Endothelial cell of umbilical vein (primary cell): ENCODE measurements at regions not wholly inside any gene's neighbourhood (a gene's known extent, or its start where the extent isn't known, plus 50 kb on each side); places are given as distances from the start of the nearest gene placed in this dataset.

ENCODE experiments used
- BruUV-seq: library from RNA; stranded (reverse); fragments of 400-500 nt; replicated peaks from 2 replicates; lab custom pipeline; 2021; lab: Mats Ljungman, UMichigan
- CTCF ChIA-PET: fragments of 300-600, 350-600 bp; sonication (Branson Sonifier 250); formaldehyde crosslinking; loops from one replicate; lab custom pipeline; 2021; ENCODE audit warnings: antibody characterized with exemption, inconsistent platforms; lab: Charles Lee
- POLR2A ChIA-PET: fragments of 300-600, 350-600 bp; sonication (Branson Sonifier 250); formaldehyde crosslinking; loops from one replicate; lab custom pipeline; 2021; ENCODE audit warnings: antibody characterized with exemption, inconsistent platforms; lab: Charles Lee
- DNase-seq: peaks from one replicate; pipeline ENCODE4 v3.0.0-alpha.2; 2011; ENCODE audit warnings: low read depth, low spot score
- FAIRE-seq: peaks from 2 replicates; lab custom pipeline; 2011; peaks lifted over from hg19 to GRCh38; lab: Jason Lieb, UNC
- H2AFZ ChIP-seq: 2 replicates; pipeline ENCODE4 v1.6.0; 2012; ENCODE audit warnings: low read depth, low read length, control low read depth, inconsistent platforms
- H3K27ac ChIP-seq: 2 replicates; pipeline ENCODE4 v1.5.1; 2011; ENCODE audit warnings: low read depth, mild to moderate bottlenecking, control low read depth, low read length, moderate library complexity; ENCODE audit not compliant: insufficient read depth
- H3K27me3 ChIP-seq, 2 experiments: 2 replicates each; pipeline versions ENCODE4 v1.6.0 to v1.6.1; 2011; ENCODE audit warnings: low read length in 2 of 2, mixed read lengths in 1 of 2; ENCODE audit not compliant: control insufficient read depth in 2 of 2, insufficient read depth in 2 of 2
- H3K36me3 ChIP-seq, 2 experiments: 2 replicates in 1 of 2; 3 replicates in 1 of 2; pipeline ENCODE4 v1.5.1; 2011; ENCODE audit warnings: low read length in 2 of 2, mild to moderate bottlenecking in 1 of 2, moderate library complexity in 1 of 2; ENCODE audit not compliant: control insufficient read depth in 2 of 2, insufficient read depth in 2 of 2; ENCODE audit errors: extremely low read depth in 1 of 2
- H3K4me1 ChIP-seq: 3 replicates; pipeline ENCODE4 v1.5.1; 2011; ENCODE audit warnings: mild to moderate bottlenecking, low read length; ENCODE audit not compliant: control insufficient read depth, insufficient read depth; ENCODE audit errors: extremely low read depth
- H3K4me2 ChIP-seq: 2 replicates; pipeline ENCODE4 v1.6.1; 2011; ENCODE audit warnings: low read length, control low read depth, mixed read lengths; ENCODE audit not compliant: insufficient read depth
- H3K4me3 ChIP-seq, 3 experiments: fragments of 200-600 bp in 1 of 3; sonication (generic), shearing (Covaris generic) in 1 of 3; replicated peaks in 1 of 3; 2 replicates each; pipeline ENCODE4 v1.5.1; 2011 to 2016; ENCODE audit warnings: control low read depth in 3 of 3, low read length in 3 of 3, mild to moderate bottlenecking in 2 of 3, inconsistent platforms in 1 of 3, low read depth in 1 of 3, moderate library complexity in 1 of 3; ENCODE audit not compliant: insufficient read depth in 1 of 3
- H3K79me2 ChIP-seq: 2 replicates; pipeline ENCODE4 v1.6.0; 2012; ENCODE audit warnings: low read length, inconsistent platforms; ENCODE audit not compliant: control insufficient read depth, insufficient read depth
- H3K9ac ChIP-seq: replicated peaks from 2 replicates; pipeline ENCODE3; 2011; ENCODE audit warnings: low read length, control low read depth; ENCODE audit not compliant: insufficient read depth; ENCODE audit errors: extremely low read depth
- H3K9me1 ChIP-seq: replicated peaks from 3 replicates; pipeline ENCODE4 v1.6.0; 2011; ENCODE audit warnings: mild to moderate bottlenecking, low read length; ENCODE audit not compliant: control insufficient read depth, insufficient read depth; ENCODE audit errors: extremely low read depth
- H3K9me3 ChIP-seq: replicated peaks from 2 replicates; pipeline ENCODE4 v1.5.1; 2012; ENCODE audit warnings: low read length, inconsistent platforms; ENCODE audit not compliant: control insufficient read depth, insufficient read depth
- H4K20me1 ChIP-seq: replicated peaks from 2 replicates; pipeline ENCODE3; 2011; ENCODE audit warnings: mild to moderate bottlenecking, low read length; ENCODE audit not compliant: control insufficient read depth, insufficient read depth; ENCODE audit errors: extremely low read depth
- FOS ChIP-seq: IDR thresholded peaks from 2 replicates; pipeline ENCODE4 v1.6.1; 2011; ENCODE audit warnings: mild to moderate bottlenecking, low read length, moderate library complexity, borderline replicate concordance; ENCODE audit not compliant: insufficient read depth
- JUN ChIP-seq: IDR thresholded peaks from 2 replicates; pipeline ENCODE4 v1.6.1; 2011; ENCODE audit warnings: borderline replicate concordance, low read depth; ENCODE audit not compliant: insufficient read length, insufficient read depth
- MYC ChIP-seq: IDR thresholded peaks from one replicate; pipeline ENCODE4 v1.6.1; 2011; ENCODE audit warnings: mild to moderate bottlenecking, low read depth, low read length
- POLR2AphosphoS5 ChIP-seq: IDR thresholded peaks from 2 replicates; pipeline ENCODE4 v1.6.1; 2012; ENCODE audit warnings: low read depth, mild to moderate bottlenecking, control low read depth, low read length, moderate library complexity; ENCODE audit not compliant: insufficient read depth
- dilution Hi-C: fragments of 300-500 bp; cut with MboI; formaldehyde crosslinking; loops from one replicate; pipeline ENCODE4 v1.15.0; 2019; ENCODE audit warnings: low sequenced_read_pairs; ENCODE audit not compliant: extremely low pct_ligation_motif_present
- intact Hi-C: fragments of 100-400 bp; cut with micrococcal nuclease; formaldehyde crosslinking; loops from one replicate; pipeline ENCODE4 v1.10.0; 2022
- TF ChIP-seq, protein P1 (sequence below), 2 donors: IDR thresholded peaks; 1 replicate in 1 of 2; 2 replicates in 1 of 2; pipeline ENCODE4 v1.5.1; 2011; ENCODE audit warnings: low read length in 2 of 2, mild to moderate bottlenecking in 2 of 2, moderate library complexity in 2 of 2, control low read depth in 1 of 2, inconsistent platforms in 1 of 2, low read depth in 1 of 2; ENCODE audit not compliant: insufficient read depth in 1 of 2; ENCODE audit errors: extremely low read depth in 1 of 2
- TF ChIP-seq, protein P2 (sequence below): IDR thresholded peaks from 2 replicates; pipeline ENCODE4 v1.6.1; 2011; ENCODE audit not compliant: insufficient read depth, insufficient read length

DNA sequence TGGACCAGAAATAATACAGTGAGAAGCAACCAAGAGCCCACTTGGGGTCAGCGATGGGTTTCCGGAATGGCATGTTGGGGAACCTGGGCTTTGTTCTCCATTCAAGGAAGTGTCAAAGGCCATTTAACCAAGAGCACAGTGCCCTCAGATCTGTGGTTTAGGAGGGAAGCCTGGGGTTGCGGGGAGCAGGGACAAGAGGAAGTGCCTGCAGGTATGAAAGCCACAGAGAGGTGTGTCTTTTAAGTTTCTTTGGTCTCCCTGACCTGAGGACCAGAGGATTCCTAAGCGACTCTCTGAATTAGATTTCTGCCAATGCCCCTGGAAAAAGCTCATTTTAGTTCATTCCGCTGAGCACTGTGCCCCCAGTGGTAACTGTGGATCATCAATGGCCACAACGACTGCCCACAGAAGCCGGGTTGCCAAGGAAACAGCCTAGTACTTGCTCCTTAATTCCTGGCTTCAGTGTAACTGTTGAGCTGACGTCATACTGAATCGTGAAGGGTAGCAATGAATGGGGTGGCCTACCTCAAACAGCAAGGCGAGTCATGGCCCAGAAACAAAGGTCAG, 107.3 kb upstream of the SPIN1 start:
- no TSS peak for BruUV-seq
- Histone ChIP-seq H3K4me1 (no peaks in the 10 kb centered on the region), H2AFZ (no peak overlapping the region), H3K4me3 (no peak overlapping the region), H3K4me2 (no peak overlapping the region), H3K79me2 (no peaks in the 10 kb centered on the region), H3K27me3 (no peaks in the 10 kb centered on the region), H4K20me1 (no peaks in the 10 kb centered on the region), H3K9me3 (no peaks in the 10 kb centered on the region), H3K9me1 (no peaks in the 10 kb centered on the region), H3K9ac (no peak overlapping the region), H3K36me3 (no peaks in the 10 kb centered on the region), H3K27ac (no peak overlapping the region)
- dilution Hi-C loops (no loop called here), intact Hi-C loops (no loop called here)
- TF ChIP-seq JUN: no peak
- no peak for TF ChIP-seq FOS
- TF ChIP-seq, protein P1, sequence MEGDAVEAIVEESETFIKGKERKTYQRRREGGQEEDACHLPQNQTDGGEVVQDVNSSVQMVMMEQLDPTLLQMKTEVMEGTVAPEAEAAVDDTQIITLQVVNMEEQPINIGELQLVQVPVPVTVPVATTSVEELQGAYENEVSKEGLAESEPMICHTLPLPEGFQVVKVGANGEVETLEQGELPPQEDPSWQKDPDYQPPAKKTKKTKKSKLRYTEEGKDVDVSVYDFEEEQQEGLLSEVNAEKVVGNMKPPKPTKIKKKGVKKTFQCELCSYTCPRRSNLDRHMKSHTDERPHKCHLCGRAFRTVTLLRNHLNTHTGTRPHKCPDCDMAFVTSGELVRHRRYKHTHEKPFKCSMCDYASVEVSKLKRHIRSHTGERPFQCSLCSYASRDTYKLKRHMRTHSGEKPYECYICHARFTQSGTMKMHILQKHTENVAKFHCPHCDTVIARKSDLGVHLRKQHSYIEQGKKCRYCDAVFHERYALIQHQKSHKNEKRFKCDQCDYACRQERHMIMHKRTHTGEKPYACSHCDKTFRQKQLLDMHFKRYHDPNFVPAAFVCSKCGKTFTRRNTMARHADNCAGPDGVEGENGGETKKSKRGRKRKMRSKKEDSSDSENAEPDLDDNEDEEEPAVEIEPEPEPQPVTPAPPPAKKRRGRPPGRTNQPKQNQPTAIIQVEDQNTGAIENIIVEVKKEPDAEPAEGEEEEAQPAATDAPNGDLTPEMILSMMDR (IDR thresholded peaks at IDR 0.05; ENCODE audit: extremely low read depth in 1 of 2, insufficient read depth in 1 of 2, low read depth in 1 of 2, low read length in 2 of 2): no peak
- no peak for TF ChIP-seq POLR2AphosphoS5
- TF ChIP-seq MYC: no peak
- TF ChIP-seq, protein P2, sequence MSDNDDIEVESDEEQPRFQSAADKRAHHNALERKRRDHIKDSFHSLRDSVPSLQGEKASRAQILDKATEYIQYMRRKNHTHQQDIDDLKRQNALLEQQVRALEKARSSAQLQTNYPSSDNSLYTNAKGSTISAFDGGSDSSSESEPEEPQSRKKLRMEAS: no peak
- ChIA-PET CTCF (no interaction called here), POLR2A (no interaction called here)
- FAIRE-seq (no peak), DNase-seq (no peak)
